GM23338 (cell line): ENCODE measurements at regions not wholly inside any gene's neighbourhood (a gene's known extent, or its start where the extent isn't known, plus 50 kb on each side); places are given as distances from the start of the nearest gene placed in this dataset.

Experiments used
- ATAC-seq: fragments of 200-7000 bp; cut with Tn5 transposase; 3 replicates; pipeline ENCODE4 v1.9.1; 2020
- DNase-seq: peaks from one replicate; pipeline ENCODE4 v3.0.0-alpha.2; 2015; ENCODE audit warnings: low spot score
- H2AFZ ChIP-seq: fragments of 200-600 bp; sonication (generic); 2 replicates; pipeline ENCODE4 v1.8.0; 2016; ENCODE audit warnings: antibody characterized with exemption, mild to moderate bottlenecking, moderate library complexity
- H3F3A ChIP-seq: fragments of 200-600 bp; sonication (generic); replicated peaks from 2 replicates; pipeline ENCODE4 v1.8.0; 2017; ENCODE audit warnings: antibody characterized with exemption, mixed run types, low read depth
- H3K27ac ChIP-seq: fragments of 200-600 bp; sonication (generic); 2 replicates; pipeline ENCODE4 v1.6.1; 2016; ENCODE audit warnings: low read depth
- H3K27me3 ChIP-seq: fragments of 200-600 bp; sonication (generic); 2 replicates; pipeline ENCODE4 v1.8.0; 2016; ENCODE audit warnings: mild to moderate bottlenecking, mixed run types, moderate library complexity; ENCODE audit not compliant: insufficient read depth
- H3K36me3 ChIP-seq: fragments of 200-600 bp; sonication (generic); 2 replicates; pipeline ENCODE4 v1.8.0; 2016; ENCODE audit warnings: mild to moderate bottlenecking; ENCODE audit not compliant: insufficient read depth
- H3K4me1 ChIP-seq: fragments of 200-600 bp; sonication (generic); 2 replicates; pipeline ENCODE4 v1.8.0; 2016; ENCODE audit warnings: mild to moderate bottlenecking, moderate library complexity; ENCODE audit not compliant: insufficient read depth
- H3K4me2 ChIP-seq: fragments of 200-600 bp; sonication (generic); 2 replicates; pipeline ENCODE4 v1.7.1; 2017; ENCODE audit warnings: mixed run types
- H3K4me3 ChIP-seq: fragments of 200-600 bp; sonication (generic); 2 replicates; pipeline ENCODE4 v1.6.1; 2016; ENCODE audit warnings: mixed run types
- H3K79me2 ChIP-seq: fragments of 200-600 bp; sonication (generic); replicated peaks from 2 replicates; pipeline ENCODE4 v1.8.0; 2017; ENCODE audit warnings: mild to moderate bottlenecking; ENCODE audit not compliant: insufficient read depth
- H3K9me2 ChIP-seq: fragments of 200-600 bp; sonication (generic); 2 replicates; pipeline ENCODE4 v1.8.0; 2017; ENCODE audit not compliant: insufficient read depth
- H4K20me1 ChIP-seq: fragments of 200-600 bp; sonication (generic); replicated peaks from 2 replicates; pipeline ENCODE4 v1.8.0; 2017; ENCODE audit warnings: mild to moderate bottlenecking; ENCODE audit not compliant: insufficient read depth
- H3K27ac Mint-ChIP-seq: 2 replicates; pipeline ENCODE4 v1.8.0; 2020; ENCODE audit warnings: inconsistent platforms, mild to moderate bottlenecking, moderate library complexity, mixed read lengths
- H3K27me3 Mint-ChIP-seq: 3 replicates; pipeline ENCODE4 v1.8.0; 2022; ENCODE audit warnings: low read depth, mild to moderate bottlenecking, moderate library complexity, mixed read lengths, inconsistent platforms; ENCODE audit not compliant: insufficient read depth, poor library complexity
- H3K36me3 Mint-ChIP-seq: 3 replicates; pipeline ENCODE4 v1.8.0; 2021; ENCODE audit warnings: low read depth, mild to moderate bottlenecking, inconsistent platforms, moderate library complexity, mixed read lengths
- H3K4me1 Mint-ChIP-seq: 3 replicates; pipeline ENCODE4 v1.8.0; 2020; ENCODE audit warnings: mild to moderate bottlenecking, inconsistent platforms, mixed read lengths
- H3K4me3 Mint-ChIP-seq: 3 replicates; pipeline ENCODE4 v1.8.0; 2021; ENCODE audit warnings: moderate library complexity, mild to moderate bottlenecking, inconsistent platforms, mixed read lengths
- H3K9me3 Mint-ChIP-seq: 3 replicates; pipeline ENCODE4 v1.8.0; 2020; ENCODE audit warnings: moderate library complexity, mild to moderate bottlenecking, inconsistent platforms, mixed read lengths
- CREB1 ChIP-seq: fragments of 250-450 bp; sonication (Bioruptor Pico); IDR thresholded peaks from 2 replicates; pipeline ENCODE4 v1.5.0; 2020; ENCODE audit warnings: low read depth, mild to moderate bottlenecking, moderate library complexity
- EZH2 ChIP-seq: fragments of 200-600 bp; sonication (generic); IDR thresholded peaks from one replicate; pipeline ENCODE4 v1.8.0; 2017; ENCODE audit warnings: antibody characterized with exemption, mild to moderate bottlenecking, low read depth; ENCODE audit not compliant: unreplicated experiment
- EZH2phosphoT487 ChIP-seq: fragments of 200-600 bp; sonication (generic); IDR thresholded peaks from one replicate; pipeline ENCODE4 v1.8.1; 2018; ENCODE audit warnings: antibody characterized with exemption; ENCODE audit not compliant: unreplicated experiment
- JUNB ChIP-seq: IDR thresholded peaks from one replicate; pipeline ENCODE4 v1.6.1; 2016; ENCODE audit warnings: antibody characterized with exemption; ENCODE audit not compliant: unreplicated experiment
- NANOG ChIP-seq: IDR thresholded peaks from 2 replicates; pipeline ENCODE4 v1.6.1; 2016; ENCODE audit warnings: antibody characterized with exemption, borderline replicate concordance
- POLR2AphosphoS5 ChIP-seq: IDR thresholded peaks from 2 replicates; pipeline ENCODE4 v1.6.1; 2016; ENCODE audit warnings: antibody characterized with exemption, low read depth
- REST ChIP-seq: IDR thresholded peaks from one replicate; pipeline ENCODE4 v1.6.1; 2018; ENCODE audit warnings: antibody characterized with exemption; ENCODE audit not compliant: unreplicated experiment
- STAT1 ChIP-seq: IDR thresholded peaks from one replicate; pipeline ENCODE4 v1.6.1; 2016; ENCODE audit warnings: antibody characterized with exemption; ENCODE audit not compliant: unreplicated experiment
- ZNF114 ChIP-seq: fragments of 250-450 bp; sonication (Bioruptor Pico); IDR thresholded peaks from 2 replicates; pipeline ENCODE4 v1.5.0; 2020; ENCODE audit warnings: mild to moderate bottlenecking, moderate library complexity
- ZNF331 ChIP-seq: fragments of 250-450 bp; sonication (Bioruptor Pico); IDR thresholded peaks from 2 replicates; pipeline ENCODE4 v1.5.0; 2020; ENCODE audit warnings: low read depth, mild to moderate bottlenecking, moderate library complexity
- ZNF462 ChIP-seq: fragments of 250-450 bp; sonication (Bioruptor Pico); IDR thresholded peaks from 2 replicates; pipeline ENCODE4 v1.5.0; 2020; ENCODE audit warnings: mild to moderate bottlenecking, moderate library complexity
- TF ChIP-seq, protein P1 (sequence below), 2 experiments: fragments of 200-600 bp in 1 of 2; sonication (generic) in 1 of 2; conservative IDR thresholded peaks; 2 replicates each; pipeline versions ENCODE4 v1.5.1 to v1.6.1; 2016 to 2017; ENCODE audit warnings: antibody characterized with exemption in 2 of 2, low read depth in 2 of 2, mild to moderate bottlenecking in 2 of 2, moderate library complexity in 1 of 2
- TF ChIP-seq, protein P2 (sequence below): IDR thresholded peaks from 2 replicates; pipeline ENCODE4 v1.6.1; 2016; ENCODE audit warnings: antibody characterized with exemption

- Mint-ChIP-seq H3K4me1 (peaks cover 16% of the 10 kb centered on the region), H3K9me3 (no peaks in the 10 kb centered on the region), H3K27me3 (peaks cover 9% of the 10 kb centered on the region), H3K4me3 (no peak overlapping the region), H3K36me3 (no peaks in the 10 kb centered on the region), H3K27ac (no peak overlapping the region)
- Histone ChIP-seq H3K79me2 (no peaks in the 10 kb centered on the region), H3K4me2 (peak overlapping the region; percentile 49; the same call in 1 of the 2 replicates), H2AFZ (peak overlapping the region; percentile 90; the same call in 1 of the 2 replicates), H4K20me1 (no peaks in the 10 kb centered on the region), H3F3A (no peaks in the 10 kb centered on the region), H3K4me1 (peaks cover 8% of the 10 kb centered on the region), H3K27me3 (no peaks in the 10 kb centered on the region), H3K36me3 (no peaks in the 10 kb centered on the region), H3K9me2 (no peaks in the 10 kb centered on the region), H3K27ac (no peak overlapping the region), H3K4me3 (no peak overlapping the region)
- peak; percentile 77 for ATAC-seq
- TF ChIP-seq REST (no peak), ZNF114 (no peak), EZH2phosphoT487 (no peak), STAT1 (no peak), POLR2AphosphoS5 (no peak), ZNF462 (CRISPR knock-in tag) (no peak), EZH2 (no peak), CREB1 (CRISPR knock-in tag) (no peak), JUNB (no peak), NANOG (no peak), ZNF331 (CRISPR knock-in tag) (no peak)
- TF ChIP-seq, protein P1, sequence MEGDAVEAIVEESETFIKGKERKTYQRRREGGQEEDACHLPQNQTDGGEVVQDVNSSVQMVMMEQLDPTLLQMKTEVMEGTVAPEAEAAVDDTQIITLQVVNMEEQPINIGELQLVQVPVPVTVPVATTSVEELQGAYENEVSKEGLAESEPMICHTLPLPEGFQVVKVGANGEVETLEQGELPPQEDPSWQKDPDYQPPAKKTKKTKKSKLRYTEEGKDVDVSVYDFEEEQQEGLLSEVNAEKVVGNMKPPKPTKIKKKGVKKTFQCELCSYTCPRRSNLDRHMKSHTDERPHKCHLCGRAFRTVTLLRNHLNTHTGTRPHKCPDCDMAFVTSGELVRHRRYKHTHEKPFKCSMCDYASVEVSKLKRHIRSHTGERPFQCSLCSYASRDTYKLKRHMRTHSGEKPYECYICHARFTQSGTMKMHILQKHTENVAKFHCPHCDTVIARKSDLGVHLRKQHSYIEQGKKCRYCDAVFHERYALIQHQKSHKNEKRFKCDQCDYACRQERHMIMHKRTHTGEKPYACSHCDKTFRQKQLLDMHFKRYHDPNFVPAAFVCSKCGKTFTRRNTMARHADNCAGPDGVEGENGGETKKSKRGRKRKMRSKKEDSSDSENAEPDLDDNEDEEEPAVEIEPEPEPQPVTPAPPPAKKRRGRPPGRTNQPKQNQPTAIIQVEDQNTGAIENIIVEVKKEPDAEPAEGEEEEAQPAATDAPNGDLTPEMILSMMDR (conservative IDR thresholded peaks at IDR 0.05; ENCODE audit: low read depth in 2 of 2) = no peak
- TF ChIP-seq, protein P2, sequence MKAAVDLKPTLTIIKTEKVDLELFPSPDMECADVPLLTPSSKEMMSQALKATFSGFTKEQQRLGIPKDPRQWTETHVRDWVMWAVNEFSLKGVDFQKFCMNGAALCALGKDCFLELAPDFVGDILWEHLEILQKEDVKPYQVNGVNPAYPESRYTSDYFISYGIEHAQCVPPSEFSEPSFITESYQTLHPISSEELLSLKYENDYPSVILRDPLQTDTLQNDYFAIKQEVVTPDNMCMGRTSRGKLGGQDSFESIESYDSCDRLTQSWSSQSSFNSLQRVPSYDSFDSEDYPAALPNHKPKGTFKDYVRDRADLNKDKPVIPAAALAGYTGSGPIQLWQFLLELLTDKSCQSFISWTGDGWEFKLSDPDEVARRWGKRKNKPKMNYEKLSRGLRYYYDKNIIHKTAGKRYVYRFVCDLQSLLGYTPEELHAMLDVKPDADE = no peak
- peak; percentile 39 for DNase-seq
Observed at GRCh38 chr3:197417911-197418618, 119.7 kb upstream of the DLG1 start.
